ENCODE measurements at regions not wholly inside any gene's neighbourhood (a gene's known extent, or its start where the extent isn't known, plus 50 kb on each side); places are given as distances from the start of the nearest gene placed in this dataset.

DNA sequence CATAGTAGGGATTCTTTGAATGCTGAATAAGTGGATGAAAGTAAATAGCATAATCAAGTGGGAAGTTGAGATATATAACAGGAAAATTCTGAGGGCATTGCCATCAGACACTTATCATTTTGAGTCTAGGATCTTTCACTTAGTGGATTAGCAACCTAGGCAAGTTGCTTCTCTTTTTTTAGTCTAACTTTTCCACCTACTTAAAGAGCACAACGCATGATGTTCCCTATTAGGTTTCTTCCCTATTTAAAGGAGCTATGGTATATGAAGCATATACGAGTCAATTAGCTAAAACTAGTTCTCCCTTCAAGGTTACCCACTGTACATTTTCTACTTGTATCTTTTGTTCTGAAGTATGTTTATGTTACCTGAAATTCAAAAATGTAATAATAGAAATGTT is 67.1 kb upstream of the HS3ST1 start:
- Histone ChIP-seq H3K36me3 (ENCODE audit: insufficient read depth, low read length) (no peaks in the 10 kb centered on the region), H3K9ac (ENCODE audit: insufficient read length) (no peak overlapping the region), H3K4me3 (no peak overlapping the region), H3K27ac (no peak overlapping the region), H3K9me3 (ENCODE audit: low read depth, low read length) (no peaks in the 10 kb centered on the region)
- TF ChIP-seq FOXP2 (optimal IDR thresholded peaks at IDR 0.05; ENCODE audit: control extremely low read depth, extremely low read length, insufficient read depth) (no peak), EZH2 (IDR thresholded peaks at IDR 0.05) (no peak), POLR2AphosphoS5 (IDR thresholded peaks at IDR 0.05; ENCODE audit: borderline replicate concordance, low read depth, low read length) (no peak)
- DNase-seq (ENCODE audit: low read depth, low spot score): no peak

DNA sequence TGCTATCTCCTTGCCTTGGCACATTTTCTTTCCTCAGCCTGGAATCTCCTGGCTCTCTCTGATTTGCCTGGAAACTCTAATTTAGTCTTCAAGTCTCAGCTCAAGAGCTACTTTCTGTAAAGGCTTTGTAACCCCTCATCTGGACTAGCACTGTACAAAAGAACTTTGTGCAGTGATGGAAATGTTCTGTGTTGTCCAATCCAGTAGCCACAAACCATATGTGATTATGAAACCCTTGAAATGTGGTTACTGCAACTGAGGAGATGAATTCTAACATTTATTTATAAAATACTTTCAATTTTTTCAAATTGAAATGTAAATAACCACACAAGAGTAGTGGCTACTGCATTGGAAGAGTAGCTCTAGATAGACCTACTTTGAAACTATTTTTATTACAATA is 66.6 kb upstream of the HS3ST1 start:
- no peak for TF ChIP-seq POLR2AphosphoS5 (IDR thresholded peaks at IDR 0.05; ENCODE audit: borderline replicate concordance, low read depth, low read length)
- TF ChIP-seq FOXP2 (optimal IDR thresholded peaks at IDR 0.05; ENCODE audit: control extremely low read depth, extremely low read length, insufficient read depth): no peak
- no peak for TF ChIP-seq EZH2 (IDR thresholded peaks at IDR 0.05)
- Histone ChIP-seq H3K9me3 (ENCODE audit: low read depth, low read length) (no peaks in the 10 kb centered on the region), H3K27ac (no peak overlapping the region), H3K36me3 (ENCODE audit: insufficient read depth, low read length) (no peaks in the 10 kb centered on the region), H3K4me3 (no peak overlapping the region), H3K9ac (ENCODE audit: insufficient read length) (no peak overlapping the region)
- no peak for DNase-seq (ENCODE audit: low read depth, low spot score)

DNA sequence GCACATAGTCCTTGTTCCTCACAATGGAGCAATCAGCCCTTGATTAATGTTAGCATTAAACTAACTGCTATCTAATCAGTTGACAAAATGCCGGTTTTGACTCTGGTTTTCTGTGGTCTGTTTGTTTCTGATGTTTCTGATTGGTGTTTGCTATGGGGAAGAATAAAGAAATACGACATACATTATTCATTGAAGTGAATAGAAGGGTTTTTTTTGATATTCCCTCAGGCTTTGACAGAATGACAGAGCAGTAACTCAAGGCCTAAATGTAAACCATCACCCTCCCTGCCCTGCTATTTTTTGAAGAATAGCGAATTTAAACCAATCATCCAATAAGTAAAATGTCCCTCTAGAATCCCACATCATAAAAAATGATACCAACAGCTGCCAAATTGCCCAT is 65.5 kb upstream of the HS3ST1 start:
- H3K36me3 ChIP-seq (ENCODE audit: insufficient read depth, low read length): no peaks in the 10 kb centered on the region
- no peak for DNase-seq (ENCODE audit: low read depth, low spot score)
- H3K9ac ChIP-seq (ENCODE audit: insufficient read length): no peak overlapping the region
- H3K27ac ChIP-seq: no peak overlapping the region
- H3K9me3 ChIP-seq (ENCODE audit: low read depth, low read length): no peaks in the 10 kb centered on the region
- H3K4me3 ChIP-seq: no peak overlapping the region
- TF ChIP-seq POLR2AphosphoS5 (IDR thresholded peaks at IDR 0.05; ENCODE audit: borderline replicate concordance, low read depth, low read length) (no peak), FOXP2 (optimal IDR thresholded peaks at IDR 0.05; ENCODE audit: control extremely low read depth, extremely low read length, insufficient read depth) (no peak), EZH2 (IDR thresholded peaks at IDR 0.05) (no peak)

DNA sequence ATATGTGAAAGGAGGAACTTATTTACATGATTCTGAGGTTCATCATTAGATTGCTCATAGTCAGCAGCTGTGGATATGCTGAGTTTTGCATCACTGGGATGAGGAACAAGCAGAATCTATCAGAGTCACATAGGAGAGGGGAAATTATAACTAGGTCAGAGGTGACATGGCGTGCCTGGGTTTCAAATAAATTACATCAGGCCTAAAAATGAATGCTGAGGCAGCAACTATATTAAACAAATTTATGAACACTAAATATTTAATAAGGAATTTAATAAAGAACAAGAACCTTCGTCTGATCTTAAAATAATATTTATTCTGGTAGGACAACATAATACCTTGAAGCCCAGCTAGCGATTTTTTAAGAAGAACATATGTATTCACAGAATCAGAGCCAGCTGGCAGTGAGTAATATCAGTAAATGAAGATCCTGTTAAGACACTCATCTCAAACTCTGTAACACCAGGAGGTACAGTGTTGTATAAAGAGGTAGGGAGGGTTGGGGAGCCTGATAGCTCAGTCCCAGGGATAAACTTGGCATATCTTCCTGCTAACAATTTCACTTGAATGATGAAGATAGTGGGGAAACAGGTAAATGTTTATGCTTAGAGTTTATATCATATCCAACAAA is 60.9 kb upstream of the HS3ST1 start:
- DNase-seq (ENCODE audit: low read depth, low spot score): no peak
- TF ChIP-seq POLR2AphosphoS5 (IDR thresholded peaks at IDR 0.05; ENCODE audit: borderline replicate concordance, low read depth, low read length) (no peak), FOXP2 (optimal IDR thresholded peaks at IDR 0.05; ENCODE audit: control extremely low read depth, extremely low read length, insufficient read depth) (no peak), EZH2 (IDR thresholded peaks at IDR 0.05) (no peak)
- Histone ChIP-seq H3K9me3 (ENCODE audit: low read depth, low read length) (no peaks in the 10 kb centered on the region), H3K9ac (ENCODE audit: insufficient read length) (no peak overlapping the region), H3K27ac (no peak overlapping the region), H3K4me3 (no peak overlapping the region), H3K36me3 (ENCODE audit: insufficient read depth, low read length) (no peaks in the 10 kb centered on the region)

DNA sequence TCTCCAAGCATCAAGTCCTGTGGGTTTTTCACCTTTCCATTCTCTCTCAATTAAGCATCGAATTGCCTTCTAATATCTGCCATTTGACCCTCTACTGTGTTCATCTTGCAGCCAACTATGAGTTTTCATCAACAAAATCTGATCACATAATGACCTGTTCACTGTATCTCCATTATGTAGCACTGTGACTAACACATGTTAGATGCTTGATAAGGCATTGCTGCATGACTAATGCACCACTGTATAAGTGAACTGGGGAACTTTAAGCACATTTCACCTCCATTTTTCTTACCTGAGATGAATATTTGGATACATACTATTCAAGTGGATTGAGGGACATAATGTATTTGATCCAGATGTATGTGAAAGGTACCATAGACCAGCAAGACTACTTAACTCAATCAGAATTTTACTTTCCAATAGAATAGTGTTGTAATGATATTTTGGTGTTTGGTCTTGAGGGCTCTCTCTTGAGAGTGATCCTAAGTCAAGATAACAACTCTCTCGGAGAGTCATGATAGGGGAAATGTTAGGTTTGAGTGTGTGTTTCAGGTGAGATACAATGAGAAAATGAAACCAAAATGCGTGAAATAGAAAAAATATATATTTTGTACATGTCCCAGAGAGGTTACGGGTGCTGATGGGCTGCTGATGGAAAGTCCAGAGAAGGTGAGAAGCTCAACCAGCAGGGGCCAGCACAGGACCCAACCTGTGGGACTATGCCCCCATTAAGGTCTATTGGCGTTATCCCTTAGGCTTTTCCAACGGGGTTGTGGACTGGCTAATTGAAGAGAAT is 60.2 kb upstream of the HS3ST1 start:
- no peak overlapping the region for H3K27ac ChIP-seq
- no peak for TF ChIP-seq FOXP2 (optimal IDR thresholded peaks at IDR 0.05; ENCODE audit: control extremely low read depth, extremely low read length, insufficient read depth)
- TF ChIP-seq POLR2AphosphoS5 (IDR thresholded peaks at IDR 0.05; ENCODE audit: borderline replicate concordance, low read depth, low read length): no peak
- TF ChIP-seq EZH2 (IDR thresholded peaks at IDR 0.05): no peak
- no peak overlapping the region for H3K4me3 ChIP-seq
- no peaks in the 10 kb centered on the region for H3K9me3 ChIP-seq (ENCODE audit: low read depth, low read length)
- no peak for DNase-seq (ENCODE audit: low read depth, low spot score)
- no peaks in the 10 kb centered on the region for H3K36me3 ChIP-seq (ENCODE audit: insufficient read depth, low read length)
- no peak overlapping the region for H3K9ac ChIP-seq (ENCODE audit: insufficient read length)

DNA sequence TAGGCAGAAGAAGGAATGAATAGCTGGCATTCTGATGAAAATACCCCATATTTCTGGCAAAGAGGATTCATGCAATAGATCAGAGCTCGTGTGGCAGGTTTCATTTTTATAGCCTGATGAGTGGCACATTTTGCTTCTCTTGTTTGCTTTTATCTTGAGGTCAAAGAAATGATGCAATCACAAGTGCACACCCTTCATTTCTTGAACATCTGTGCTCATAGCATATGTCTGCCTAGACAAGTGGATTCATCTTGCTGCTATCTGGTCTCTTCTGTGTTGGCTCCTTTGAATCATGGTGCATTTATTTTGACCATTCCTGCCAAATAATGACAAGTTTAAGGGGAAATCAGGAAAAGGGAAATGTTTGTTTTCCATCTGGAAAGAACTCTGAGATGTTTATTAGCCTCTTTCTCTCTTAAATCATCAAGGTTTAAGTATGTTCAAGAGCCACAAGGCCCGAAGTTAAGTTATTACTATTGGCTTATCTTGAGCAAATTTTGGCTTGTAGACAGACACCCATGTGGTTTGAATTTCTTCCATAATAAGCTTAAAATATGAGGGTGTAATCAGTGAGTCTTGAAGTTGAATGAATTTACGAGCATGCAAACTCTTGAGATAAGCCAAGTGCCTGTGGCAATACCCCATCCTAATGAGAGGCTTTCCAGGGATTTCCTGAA is 59.3 kb upstream of the HS3ST1 start:
- H3K9ac ChIP-seq (ENCODE audit: insufficient read length): no peak overlapping the region
- H3K36me3 ChIP-seq (ENCODE audit: insufficient read depth, low read length): no peaks in the 10 kb centered on the region
- H3K9me3 ChIP-seq (ENCODE audit: low read depth, low read length): no peaks in the 10 kb centered on the region
- TF ChIP-seq FOXP2 (optimal IDR thresholded peaks at IDR 0.05; ENCODE audit: control extremely low read depth, extremely low read length, insufficient read depth) (no peak), POLR2AphosphoS5 (IDR thresholded peaks at IDR 0.05; ENCODE audit: borderline replicate concordance, low read depth, low read length) (no peak), EZH2 (IDR thresholded peaks at IDR 0.05) (no peak)
- no peak overlapping the region for H3K27ac ChIP-seq
- peak; percentile 12 for DNase-seq (ENCODE audit: low read depth, low spot score)
- no peak overlapping the region for H3K4me3 ChIP-seq

DNA sequence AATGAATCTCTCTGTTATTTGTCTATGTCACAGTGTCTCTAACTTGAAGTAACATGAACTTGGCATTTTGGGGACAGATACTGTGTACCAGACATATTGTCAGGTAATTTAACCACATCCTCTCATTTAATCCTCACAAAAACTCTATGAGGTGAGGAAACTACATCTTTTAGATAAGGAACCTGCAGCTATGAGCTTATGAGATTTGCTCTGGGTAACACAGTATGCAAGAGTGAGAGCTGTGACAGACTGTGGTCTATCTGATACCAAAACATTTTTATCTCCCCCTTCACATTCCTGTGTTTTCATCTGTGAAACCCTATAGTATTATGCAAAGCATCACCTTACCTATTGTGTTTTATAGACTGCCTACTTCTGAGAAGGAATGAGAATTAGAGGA is 58.4 kb upstream of the HS3ST1 start:
- Histone ChIP-seq H3K4me3 (no peak overlapping the region), H3K9me3 (ENCODE audit: low read depth, low read length) (no peaks in the 10 kb centered on the region), H3K27ac (no peak overlapping the region), H3K9ac (ENCODE audit: insufficient read length) (no peak overlapping the region), H3K36me3 (ENCODE audit: insufficient read depth, low read length) (no peaks in the 10 kb centered on the region)
- no peak for DNase-seq (ENCODE audit: low read depth, low spot score)
- no peak for TF ChIP-seq FOXP2 (optimal IDR thresholded peaks at IDR 0.05; ENCODE audit: control extremely low read depth, extremely low read length, insufficient read depth)
- TF ChIP-seq POLR2AphosphoS5 (IDR thresholded peaks at IDR 0.05; ENCODE audit: borderline replicate concordance, low read depth, low read length): no peak
- no peak for TF ChIP-seq EZH2 (IDR thresholded peaks at IDR 0.05)

DNA sequence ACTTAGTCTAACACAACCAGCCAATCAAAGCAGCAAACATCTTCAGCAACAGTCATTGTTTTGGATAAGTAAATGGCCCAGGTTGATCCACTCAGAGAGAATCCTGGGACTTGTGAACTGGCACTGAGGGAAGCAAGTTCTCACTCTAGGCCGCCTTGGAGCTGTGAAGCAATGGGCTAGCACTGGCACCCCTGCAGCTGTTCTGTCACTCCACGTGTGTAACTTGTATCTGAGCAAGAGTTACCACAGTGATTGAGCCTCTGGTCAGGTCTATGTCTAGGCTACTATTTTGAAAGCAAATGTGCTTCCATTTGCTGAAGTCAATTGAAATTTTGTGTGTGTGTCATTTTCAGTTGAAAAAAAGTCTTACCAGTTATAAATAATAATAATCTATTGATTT is 57.2 kb upstream of the HS3ST1 start:
- no peak for DNase-seq (ENCODE audit: low read depth, low spot score)
- H3K27ac ChIP-seq: no peak overlapping the region

More for the DNA sequence above, 57.2 kb upstream of the HS3ST1 start:
- Histone ChIP-seq H3K9me3 (ENCODE audit: low read depth, low read length) (no peaks in the 10 kb centered on the region), H3K4me3 (no peak overlapping the region), H3K36me3 (ENCODE audit: insufficient read depth, low read length) (no peaks in the 10 kb centered on the region), H3K9ac (ENCODE audit: insufficient read length) (no peak overlapping the region)
- TF ChIP-seq EZH2 (IDR thresholded peaks at IDR 0.05): no peak
- TF ChIP-seq POLR2AphosphoS5 (IDR thresholded peaks at IDR 0.05; ENCODE audit: borderline replicate concordance, low read depth, low read length): no peak
- no peak for TF ChIP-seq FOXP2 (optimal IDR thresholded peaks at IDR 0.05; ENCODE audit: control extremely low read depth, extremely low read length, insufficient read depth)
